DOHH2 (cell line): ENCODE measurements at regions not wholly inside any gene's neighbourhood (a gene's known extent, or its start where the extent isn't known, plus 50 kb on each side); places are given as distances from the start of the nearest gene placed in this dataset.

Experiments used
- CTCF ChIP-seq: fragments of 200-600 bp; sonication (generic); IDR thresholded peaks from one replicate; pipeline ENCODE4 v1.5.1; 2014; ENCODE audit warnings: antibody characterized with exemption, mild to moderate bottlenecking, low read depth, low read length; ENCODE audit not compliant: poor library complexity, severe bottlenecking
- EZH2phosphoT487 ChIP-seq: fragments of 200-600 bp; sonication (generic); IDR thresholded peaks from 2 replicates; pipeline ENCODE4 v1.6.1; 2017; ENCODE audit warnings: borderline replicate concordance, mild to moderate bottlenecking, antibody characterized with exemption, low read length, moderate library complexity, mixed read lengths

GRCh38 chr6:68134796-68135195 lies 500.3 kb upstream of the ADGRB3 start:
- TF ChIP-seq CTCF (no peak), EZH2phosphoT487 (no peak)
